ENCODE measurements at regions not wholly inside any gene's neighbourhood (a gene's known extent, or its start where the extent isn't known, plus 50 kb on each side); places are given as distances from the start of the nearest gene placed in this dataset.

DNA sequence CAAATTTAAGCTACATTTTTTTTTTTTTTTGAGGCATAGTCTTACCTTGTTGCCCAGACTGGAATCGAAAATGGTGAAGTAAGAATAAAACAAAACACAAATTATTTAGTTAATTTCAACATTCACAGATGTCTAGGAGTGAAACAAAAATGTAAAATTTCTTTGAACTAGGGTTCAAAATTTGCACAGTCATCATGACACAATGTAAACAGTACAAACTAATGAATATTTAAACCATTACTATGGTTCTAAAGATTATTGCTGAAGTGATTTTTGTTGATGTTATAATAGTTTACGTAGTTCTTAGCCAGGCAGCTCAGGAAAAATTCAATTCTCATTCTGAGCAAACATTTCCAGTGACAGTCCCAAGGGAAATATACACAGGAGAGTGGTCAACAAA is 633.1 kb downstream of the GRXCR1 start:
- Histone ChIP-seq H3K9me3 (ENCODE audit: low read depth, low read length, poor library complexity, severe bottlenecking) (peaks cover 55% of the 10 kb centered on the region), H3K36me3 (ENCODE audit: insufficient read depth, low read length, poor library complexity, severe bottlenecking) (no peaks in the 10 kb centered on the region), H3K27ac (ENCODE audit: low read depth, low read length, poor library complexity, severe bottlenecking) (no peak overlapping the region), H3K4me1 (ENCODE audit: insufficient read depth, low read length, poor library complexity, severe bottlenecking) (no peaks in the 10 kb centered on the region), H3K4me3 (ENCODE audit: low read depth, low read length, poor library complexity, severe bottlenecking) (no peak overlapping the region), H3K27me3 (replicated peaks; ENCODE audit: insufficient read depth, low read depth, low read length, poor library complexity) (no peaks in the 10 kb centered on the region)
- ChIA-PET CTCF (no interaction called here), POLR2A (ENCODE audit: low non-redundant PET) (no interaction called here)
- TF ChIP-seq, protein P1, sequence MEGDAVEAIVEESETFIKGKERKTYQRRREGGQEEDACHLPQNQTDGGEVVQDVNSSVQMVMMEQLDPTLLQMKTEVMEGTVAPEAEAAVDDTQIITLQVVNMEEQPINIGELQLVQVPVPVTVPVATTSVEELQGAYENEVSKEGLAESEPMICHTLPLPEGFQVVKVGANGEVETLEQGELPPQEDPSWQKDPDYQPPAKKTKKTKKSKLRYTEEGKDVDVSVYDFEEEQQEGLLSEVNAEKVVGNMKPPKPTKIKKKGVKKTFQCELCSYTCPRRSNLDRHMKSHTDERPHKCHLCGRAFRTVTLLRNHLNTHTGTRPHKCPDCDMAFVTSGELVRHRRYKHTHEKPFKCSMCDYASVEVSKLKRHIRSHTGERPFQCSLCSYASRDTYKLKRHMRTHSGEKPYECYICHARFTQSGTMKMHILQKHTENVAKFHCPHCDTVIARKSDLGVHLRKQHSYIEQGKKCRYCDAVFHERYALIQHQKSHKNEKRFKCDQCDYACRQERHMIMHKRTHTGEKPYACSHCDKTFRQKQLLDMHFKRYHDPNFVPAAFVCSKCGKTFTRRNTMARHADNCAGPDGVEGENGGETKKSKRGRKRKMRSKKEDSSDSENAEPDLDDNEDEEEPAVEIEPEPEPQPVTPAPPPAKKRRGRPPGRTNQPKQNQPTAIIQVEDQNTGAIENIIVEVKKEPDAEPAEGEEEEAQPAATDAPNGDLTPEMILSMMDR (conservative IDR thresholded peaks at IDR 0.05; ENCODE audit: low read depth, low read length), result no peak
- TF ChIP-seq EZH2 (IDR thresholded peaks at IDR 0.05; ENCODE audit: borderline replicate concordance, low read depth, low read length, poor library complexity, severe bottlenecking), result no peak
- intact Hi-C loops (cut with micrococcal nuclease; ENCODE audit: unreplicated experiment), result no loop called here
- BruUV-seq (replicated peaks), result no TSS peak
- DNase-seq (ENCODE audit: low spot score), result no peak

DNA sequence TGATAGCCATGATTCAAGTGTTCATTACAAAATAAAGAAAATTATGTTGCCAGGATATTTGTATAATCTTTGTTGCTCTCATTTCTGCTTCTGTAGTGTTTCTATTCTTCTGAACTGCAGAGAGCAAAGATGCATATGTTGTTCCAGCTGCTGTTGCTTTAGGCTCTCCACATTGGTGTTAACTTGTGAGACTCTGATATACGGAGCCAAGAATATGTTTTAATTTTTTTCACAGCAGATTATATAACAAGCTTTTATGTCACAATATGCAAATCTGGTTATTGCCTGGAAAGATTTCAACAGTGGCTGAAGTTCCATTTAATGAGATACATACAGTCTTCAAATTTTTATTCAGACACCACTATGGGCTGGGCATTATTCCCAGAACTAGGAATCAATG is 655.0 kb downstream of the GRXCR1 start:
- no peak for DNase-seq (ENCODE audit: low spot score)
- CTCF ChIA-PET, result no interaction called here
- Histone ChIP-seq H3K27me3 (replicated peaks; ENCODE audit: insufficient read depth, low read depth, low read length, poor library complexity) (no peaks in the 10 kb centered on the region), H3K36me3 (ENCODE audit: insufficient read depth, low read length, poor library complexity, severe bottlenecking) (no peaks in the 10 kb centered on the region), H3K4me3 (ENCODE audit: low read depth, low read length, poor library complexity, severe bottlenecking) (no peak overlapping the region), H3K9me3 (ENCODE audit: low read depth, low read length, poor library complexity, severe bottlenecking) (peaks cover 26% of the 10 kb centered on the region), H3K27ac (ENCODE audit: low read depth, low read length, poor library complexity, severe bottlenecking) (no peak overlapping the region), H3K4me1 (ENCODE audit: insufficient read depth, low read length, poor library complexity, severe bottlenecking) (no peaks in the 10 kb centered on the region)
- no TSS peak for BruUV-seq (replicated peaks)
- POLR2A ChIA-PET (ENCODE audit: low non-redundant PET), result no interaction called here
- intact Hi-C loops (cut with micrococcal nuclease; ENCODE audit: unreplicated experiment), result no loop called here
- no peak for TF ChIP-seq EZH2 (IDR thresholded peaks at IDR 0.05; ENCODE audit: borderline replicate concordance, low read depth, low read length, poor library complexity, severe bottlenecking)
- TF ChIP-seq, protein P1 (conservative IDR thresholded peaks at IDR 0.05; ENCODE audit: low read depth, low read length), result no peak

DNA sequence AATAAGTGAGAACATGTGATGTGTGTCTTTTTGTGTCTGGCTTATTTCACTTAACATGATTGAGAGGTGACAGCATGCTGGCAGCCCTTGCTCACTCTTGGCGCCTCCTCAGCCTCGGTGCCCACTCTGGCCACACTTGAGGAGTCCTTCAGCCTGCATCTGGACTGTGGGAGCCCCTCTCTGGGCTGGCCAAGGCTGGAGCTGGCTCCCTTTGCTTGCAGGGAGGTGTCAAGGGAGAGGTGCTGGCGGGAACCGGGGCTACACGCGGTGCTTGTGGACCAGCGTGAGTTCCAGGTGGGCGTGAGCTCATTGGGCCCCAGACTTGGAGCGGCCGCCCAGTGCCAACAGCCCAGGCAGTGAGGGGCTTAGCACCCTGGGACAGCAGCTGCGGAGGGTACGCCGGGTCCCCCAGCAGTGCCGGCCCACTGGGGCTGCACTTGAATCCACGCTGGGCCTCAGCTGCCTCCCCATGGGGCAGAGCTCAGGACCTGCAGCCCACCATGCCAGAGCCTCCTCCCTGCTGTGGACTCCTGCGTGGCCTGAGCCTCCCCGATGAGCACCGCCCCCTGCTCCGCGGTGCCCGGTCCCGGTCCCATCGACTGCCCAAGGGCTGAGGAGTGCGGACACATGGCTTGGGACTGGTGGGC is 658.6 kb downstream of the GRXCR1 start:
- DNase-seq (ENCODE audit: low spot score), result no peak
- POLR2A ChIA-PET (ENCODE audit: low non-redundant PET), result no interaction called here
- no peak overlapping the region for H3K4me3 ChIP-seq (ENCODE audit: low read depth, low read length, poor library complexity, severe bottlenecking)
- H3K27me3 ChIP-seq (replicated peaks; ENCODE audit: insufficient read depth, low read depth, low read length, poor library complexity), result no peaks in the 10 kb centered on the region
- intact Hi-C loops (cut with micrococcal nuclease; ENCODE audit: unreplicated experiment), result no loop called here
- BruUV-seq (replicated peaks), result no TSS peak
- peaks cover 46% of the 10 kb centered on the region for H3K9me3 ChIP-seq (ENCODE audit: low read depth, low read length, poor library complexity, severe bottlenecking)
- H3K4me1 ChIP-seq (ENCODE audit: insufficient read depth, low read length, poor library complexity, severe bottlenecking), result no peaks in the 10 kb centered on the region
- TF ChIP-seq, protein P1 (conservative IDR thresholded peaks at IDR 0.05; ENCODE audit: low read depth, low read length), result no peak
- no peak for TF ChIP-seq EZH2 (IDR thresholded peaks at IDR 0.05; ENCODE audit: borderline replicate concordance, low read depth, low read length, poor library complexity, severe bottlenecking)
- H3K27ac ChIP-seq (ENCODE audit: low read depth, low read length, poor library complexity, severe bottlenecking), result no peak overlapping the region
- CTCF ChIA-PET, result no interaction called here
- no peaks in the 10 kb centered on the region for H3K36me3 ChIP-seq (ENCODE audit: insufficient read depth, low read length, poor library complexity, severe bottlenecking)
